Stimulated activated CD4-positive, alpha-beta T cell treated with anti-CD3 and anti-CD28 coated beads, Interleukin-12 subunit alpha, Interleukin-12 subunit beta, amount 100 ng/mL, for 48 hours (primary cell): ENCODE measurements at regions not wholly inside any gene's neighbourhood (a gene's known extent, or its start where the extent isn't known, plus 50 kb on each side); places are given as distances from the start of the nearest gene placed in this dataset.
"Not testable (repeated sequence)": the region's sequence is repeated elsewhere in the genome, so short reads cannot be mapped to it uniquely, and the experiment has no call there.

Source experiments
- DNase-seq, 3 donors: peaks; one replicate each; pipeline ENCODE4 v3.0.0-alpha.2; 2020; ENCODE audit warnings: low read depth in 2 of 3, low spot score in 1 of 3

DNA sequence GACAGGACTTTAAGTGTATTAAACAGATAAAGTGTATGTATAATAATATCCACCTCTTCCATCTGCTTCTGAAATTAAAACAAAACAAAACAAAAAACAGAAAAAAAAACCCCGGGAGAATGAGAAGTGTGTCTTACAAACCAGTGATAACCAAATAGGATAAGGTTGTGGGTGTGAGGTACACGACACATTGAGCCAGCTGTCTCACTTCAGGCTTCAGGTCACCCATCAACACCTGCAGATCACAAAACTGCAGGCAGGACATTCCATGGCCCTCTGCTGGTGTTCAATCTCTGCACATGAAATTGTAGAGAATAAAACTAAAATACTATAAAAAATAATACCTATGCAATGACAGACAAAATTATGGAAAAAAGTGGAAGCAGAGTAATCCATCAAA, 339.9 kb downstream of the SFMBT2 start:
- no peak for DNase-seq

DNA sequence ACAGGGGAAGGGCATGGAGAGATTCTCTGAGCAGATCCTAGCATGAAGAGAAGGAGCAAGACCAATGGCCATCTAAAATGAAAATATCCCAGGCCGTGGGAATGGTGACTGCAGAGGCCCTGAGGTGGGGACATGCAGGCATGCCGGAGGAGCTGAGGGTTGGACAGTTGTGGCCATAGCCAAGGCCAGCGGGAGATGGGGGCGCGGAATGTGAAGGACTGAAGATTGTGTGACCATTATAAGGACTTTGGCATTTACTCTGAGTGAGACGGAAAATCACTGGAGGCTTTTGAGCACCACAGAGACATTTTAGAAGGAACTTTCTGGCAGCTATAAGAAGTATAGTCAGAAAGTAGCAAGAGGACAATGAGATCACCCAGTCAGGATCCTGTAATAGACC, 341.1 kb downstream of the SFMBT2 start:
- DNase-seq: no peak

GRCh38 chr10:7056216-7056615, 354.6 kb downstream of the SFMBT2 start:
- no peak for DNase-seq

GRCh38 chr10:7054915-7055314, 355.9 kb downstream of the SFMBT2 start:
- DNase-seq: no peak

DNA sequence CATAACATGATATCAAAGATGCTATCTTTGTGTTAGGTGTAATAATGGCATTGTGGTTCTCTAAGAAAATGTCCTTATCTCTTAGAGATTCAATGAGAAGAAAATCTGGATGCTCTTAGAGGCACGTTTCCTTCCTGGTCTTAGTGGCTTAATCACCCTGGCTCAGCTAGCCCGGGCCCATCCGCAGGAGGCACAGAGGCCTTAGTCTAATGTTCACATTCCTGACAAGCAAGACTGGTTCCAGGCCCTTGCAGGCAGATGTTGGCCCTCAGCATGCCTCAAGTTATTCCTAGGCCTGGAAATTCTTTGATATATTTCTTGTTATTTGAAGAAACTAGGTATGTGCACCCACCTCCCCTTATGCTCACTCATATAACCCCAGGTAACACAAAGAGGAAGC, 357.6 kb downstream of the SFMBT2 start:
- no peak for DNase-seq

- DNase-seq: not testable (repeated sequence)
Observed at GRCh38 chr10:7050024-7050423, 360.8 kb downstream of the SFMBT2 start.

GRCh38 chr10:7048061-7048460, 362.8 kb downstream of the SFMBT2 start:
- DNase-seq: no peak

DNA sequence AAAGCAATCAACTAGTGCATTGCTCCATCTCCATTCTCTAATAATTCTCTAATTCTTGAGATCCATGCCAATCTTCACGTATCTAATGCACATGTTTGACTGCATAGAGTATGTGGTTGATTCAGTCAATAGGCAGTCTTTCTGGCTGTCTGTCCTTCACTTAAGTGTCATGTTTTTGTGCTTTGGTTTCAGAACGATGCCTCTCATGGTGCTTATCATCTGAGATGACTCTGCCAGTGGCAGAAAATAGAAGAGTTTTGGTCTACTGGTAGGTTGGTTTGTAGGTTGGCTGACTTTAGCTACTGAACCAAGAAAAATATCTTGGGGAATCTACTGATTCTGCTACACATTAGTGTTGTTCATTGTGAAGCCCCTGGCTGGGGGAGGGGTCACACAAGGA, 364.2 kb downstream of the SFMBT2 start:
- DNase-seq: no peak

DNA sequence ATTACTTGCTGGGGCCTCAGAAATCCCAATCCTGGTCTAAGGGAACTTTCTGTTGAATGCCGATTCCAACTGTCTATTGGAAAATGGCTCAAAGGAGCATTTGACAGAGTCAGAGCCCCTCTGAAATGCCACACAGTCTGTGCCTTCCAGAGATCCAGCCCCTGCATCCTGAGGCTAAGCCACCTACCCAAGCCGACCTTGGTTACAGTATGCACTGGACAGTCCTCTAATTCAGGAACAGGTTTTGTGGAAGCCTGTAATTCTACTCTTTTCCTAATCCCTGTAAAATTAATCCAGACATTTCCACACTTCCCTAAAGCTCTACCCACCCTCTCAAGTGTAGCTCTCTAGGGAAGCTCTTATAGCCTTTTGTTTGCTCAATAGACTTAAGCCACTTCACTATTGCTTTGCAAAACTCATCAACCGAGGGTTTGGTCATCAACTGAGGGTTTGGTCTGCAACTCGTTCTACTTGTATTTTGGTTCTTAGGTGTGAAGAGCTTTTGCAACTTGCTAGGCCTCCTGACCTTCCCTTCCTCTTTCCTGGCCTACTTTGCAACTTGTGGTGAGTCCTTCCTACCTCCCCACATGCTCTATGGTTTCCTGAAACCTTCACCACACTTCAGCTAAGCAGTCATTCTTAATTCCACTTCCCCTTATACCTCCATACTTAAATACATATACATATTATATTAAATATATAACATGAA, 364.8 kb downstream of the SFMBT2 start:
- no peak for DNase-seq

DNA sequence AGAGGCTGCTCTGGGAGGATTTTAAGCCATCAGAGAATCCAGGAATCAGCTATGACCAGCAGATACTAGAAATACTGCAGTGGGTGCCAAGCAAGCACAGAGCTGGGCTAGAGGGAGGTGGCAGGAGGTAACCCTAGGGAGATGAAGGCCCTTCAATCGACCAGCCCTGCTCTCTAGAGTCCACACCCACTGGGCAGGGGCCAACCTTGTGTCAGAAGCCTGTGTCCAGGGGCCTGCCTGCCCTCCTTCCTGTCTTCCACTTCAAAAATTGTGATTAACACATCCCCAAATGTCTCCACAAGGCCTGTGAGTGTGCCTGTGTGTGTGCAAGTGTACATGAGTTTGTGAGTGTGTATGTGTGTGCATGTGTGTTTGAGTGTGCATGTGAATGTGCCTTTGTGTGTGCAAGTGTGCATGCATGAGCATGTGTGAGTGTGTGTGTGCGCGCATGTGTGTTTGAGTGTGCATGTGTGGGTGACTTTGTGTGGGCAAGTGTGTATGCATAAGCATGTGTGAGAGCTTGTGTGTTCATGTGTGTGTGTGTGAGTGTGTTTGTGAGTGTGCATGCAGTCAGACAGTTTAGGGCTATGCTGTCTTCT, 367.7 kb downstream of the SFMBT2 start:
- DNase-seq: no peak

DNA sequence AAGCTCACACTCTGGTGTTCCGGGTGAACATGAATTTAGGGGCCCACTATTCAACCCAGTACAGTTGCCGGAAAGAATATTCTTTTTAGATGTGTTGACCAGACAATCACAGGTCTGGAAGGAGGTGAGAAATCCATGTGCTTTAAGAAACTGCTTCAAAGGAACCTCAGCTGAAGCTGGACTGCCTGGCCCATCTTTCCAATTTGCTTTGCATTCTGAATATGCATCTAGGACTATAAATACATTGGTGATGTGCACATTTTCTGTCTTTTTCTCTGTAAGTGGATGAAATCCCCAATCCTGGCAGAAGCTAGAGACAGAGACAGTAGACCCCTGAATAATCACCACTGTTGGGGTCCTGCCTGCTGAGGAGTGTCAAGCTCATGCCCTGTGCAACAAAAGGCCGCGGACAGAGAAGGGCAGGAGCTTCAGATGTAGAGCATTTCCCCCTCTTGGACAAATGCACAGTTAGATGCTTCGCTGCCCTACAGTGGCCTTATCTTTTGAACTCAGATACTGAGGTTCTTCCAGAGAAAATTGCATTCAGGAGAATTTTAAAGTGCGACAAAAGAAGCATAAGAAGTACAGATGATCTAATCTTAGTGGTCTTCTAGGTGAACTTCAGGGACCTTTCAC, 368.3 kb downstream of the SFMBT2 start:
- DNase-seq: no peak

- DNase-seq: no peak
Observed at GRCh38 chr10:7042000-7042399, 368.8 kb downstream of the SFMBT2 start.

- DNase-seq: no peak
Observed at GRCh38 chr10:7040681-7041080, 370.2 kb downstream of the SFMBT2 start.

GRCh38 chr10:7039859-7040258, 371.0 kb downstream of the SFMBT2 start:
- DNase-seq: no peak

DNA sequence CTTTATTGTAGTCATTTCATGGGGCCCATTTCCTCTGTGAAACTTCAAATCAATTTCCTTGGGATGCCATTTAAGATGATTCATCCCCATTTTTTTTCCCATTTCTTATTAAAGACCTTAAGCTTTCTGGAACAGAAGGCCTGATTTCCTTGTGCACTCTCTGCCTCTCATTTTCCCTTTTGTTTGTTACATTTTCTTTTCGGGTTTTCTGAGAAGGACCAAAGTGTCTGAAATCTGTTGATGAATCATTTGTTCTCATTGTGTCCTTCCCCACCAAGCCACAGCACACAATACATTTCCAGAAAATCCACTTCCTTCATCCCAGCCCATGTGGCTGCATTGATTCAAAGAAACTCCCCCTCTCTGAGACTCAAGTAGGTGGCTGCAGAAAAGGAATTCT, 372.4 kb downstream of the SFMBT2 start:
- no peak for DNase-seq

- DNase-seq: not testable (repeated sequence)
Observed at GRCh38 chr10:7037434-7037833, 373.4 kb downstream of the SFMBT2 start.

GRCh38 chr10:7036951-7037350, 373.9 kb downstream of the SFMBT2 start:
- no peak for DNase-seq

- peak; percentile 42 to 47 (median 43) for DNase-seq
Observed at GRCh38 chr10:7035126-7035761, 375.6 kb downstream of the SFMBT2 start.

DNA sequence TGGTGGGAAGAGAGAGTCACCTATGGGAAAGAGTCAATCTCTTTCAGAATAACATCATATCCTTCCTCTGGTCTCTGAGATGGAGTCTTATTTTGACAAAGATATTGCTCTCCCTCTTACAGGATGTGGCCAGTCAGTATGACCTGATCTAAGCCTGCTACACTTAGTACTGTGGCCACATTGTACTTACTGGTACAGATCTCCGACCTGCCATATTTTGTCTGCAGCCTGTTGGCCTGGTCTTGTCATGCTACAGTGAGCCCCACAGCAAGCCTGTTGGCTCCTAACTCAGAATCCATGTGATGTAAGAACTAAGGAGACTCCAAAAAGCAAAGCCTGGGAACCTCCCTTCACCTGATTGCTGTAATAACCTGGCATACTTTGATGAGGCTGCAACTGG, 377.8 kb downstream of the SFMBT2 start:
- DNase-seq: no peak

- DNase-seq: no peak
Observed at GRCh38 chr10:7030134-7030855, 380.5 kb downstream of the SFMBT2 start.

DNA sequence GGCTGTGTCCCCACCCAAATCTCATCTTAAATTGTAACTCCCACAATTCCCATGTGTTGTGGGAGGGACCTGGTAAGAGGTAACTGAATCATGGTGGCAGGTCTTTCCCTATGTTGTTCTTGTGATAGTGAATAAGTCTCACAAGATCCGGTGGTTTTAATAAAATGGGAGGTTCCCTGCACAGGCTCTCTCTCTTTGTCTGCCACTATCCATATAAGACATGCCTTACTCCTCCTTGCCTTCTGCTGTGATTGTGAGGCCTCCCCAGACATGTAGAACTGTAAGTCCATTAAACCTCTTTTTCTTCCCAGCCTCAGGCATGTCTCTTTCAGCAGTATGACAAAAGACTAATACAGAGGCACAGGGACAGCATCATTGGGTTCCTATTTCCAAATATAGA, 381.2 kb downstream of the SFMBT2 start:
- DNase-seq: no peak

GRCh38 chr10:7028809-7029166, 382.0 kb downstream of the SFMBT2 start:
- DNase-seq: no peak
